Parathyroid adenoma (tissue), 2 donors: ENCODE measurements at regions not wholly inside any gene's neighbourhood (a gene's known extent, or its start where the extent isn't known, plus 50 kb on each side); places are given as distances from the start of the nearest gene placed in this dataset.

Source experiments
- H2AFZ ChIP-seq: fragments of 300-600 bp; sonication (generic); one replicate; pipeline ENCODE4 v1.7.0; 2017; ENCODE audit warnings: antibody characterized with exemption, mild to moderate bottlenecking
- H3K27ac ChIP-seq: fragments of 300-600 bp; sonication (generic); one replicate; pipeline ENCODE4 v1.7.0; 2017
- H3K27me3 ChIP-seq: fragments of 300-600 bp; sonication (generic); one replicate; pipeline ENCODE4 v1.7.0; 2017; ENCODE audit warnings: low read length; ENCODE audit not compliant: control insufficient read depth, insufficient read depth
- H3K36me3 ChIP-seq: fragments of 300-600 bp; sonication (generic); one replicate; pipeline ENCODE4 v1.7.0; 2017; ENCODE audit warnings: low read length; ENCODE audit not compliant: control insufficient read depth, insufficient read depth
- H3K4me1 ChIP-seq: fragments of 300-600 bp; sonication (generic); one replicate; pipeline ENCODE4 v1.7.0; 2017; ENCODE audit warnings: control low read depth
- H3K4me2 ChIP-seq: fragments of 300-600 bp; sonication (generic); one replicate; pipeline ENCODE4 v1.7.0; 2017; ENCODE audit warnings: low read length
- H3K4me3 ChIP-seq: fragments of 300-600 bp; sonication (generic); one replicate; pipeline ENCODE4 v1.7.0; 2017; ENCODE audit warnings: low read depth, low read length
- H3K79me2 ChIP-seq: fragments of 300-600 bp; sonication (generic); one replicate; pipeline ENCODE4 v1.7.0; 2017; ENCODE audit warnings: control low read depth
- H3K9ac ChIP-seq: fragments of 300-600 bp; sonication (generic); one replicate; pipeline ENCODE4 v1.7.0; 2017; ENCODE audit warnings: mild to moderate bottlenecking
- H3K9me3 ChIP-seq: fragments of 300-600 bp; sonication (generic); one replicate; pipeline ENCODE4 v1.7.0; 2017; ENCODE audit warnings: low read length; ENCODE audit not compliant: control insufficient read depth
- TF ChIP-seq, protein P1 (sequence below): fragments of 300-600 bp; sonication (generic); IDR thresholded peaks from one replicate; pipeline ENCODE4 v1.7.0; 2017; ENCODE audit warnings: antibody characterized with exemption, mild to moderate bottlenecking
- donor health status: primary hyperparathyroidism.

GRCh38 chr2:172273910-172274571 lies 153.3 kb upstream of the ITGA6 start:
- TF ChIP-seq, protein P1, sequence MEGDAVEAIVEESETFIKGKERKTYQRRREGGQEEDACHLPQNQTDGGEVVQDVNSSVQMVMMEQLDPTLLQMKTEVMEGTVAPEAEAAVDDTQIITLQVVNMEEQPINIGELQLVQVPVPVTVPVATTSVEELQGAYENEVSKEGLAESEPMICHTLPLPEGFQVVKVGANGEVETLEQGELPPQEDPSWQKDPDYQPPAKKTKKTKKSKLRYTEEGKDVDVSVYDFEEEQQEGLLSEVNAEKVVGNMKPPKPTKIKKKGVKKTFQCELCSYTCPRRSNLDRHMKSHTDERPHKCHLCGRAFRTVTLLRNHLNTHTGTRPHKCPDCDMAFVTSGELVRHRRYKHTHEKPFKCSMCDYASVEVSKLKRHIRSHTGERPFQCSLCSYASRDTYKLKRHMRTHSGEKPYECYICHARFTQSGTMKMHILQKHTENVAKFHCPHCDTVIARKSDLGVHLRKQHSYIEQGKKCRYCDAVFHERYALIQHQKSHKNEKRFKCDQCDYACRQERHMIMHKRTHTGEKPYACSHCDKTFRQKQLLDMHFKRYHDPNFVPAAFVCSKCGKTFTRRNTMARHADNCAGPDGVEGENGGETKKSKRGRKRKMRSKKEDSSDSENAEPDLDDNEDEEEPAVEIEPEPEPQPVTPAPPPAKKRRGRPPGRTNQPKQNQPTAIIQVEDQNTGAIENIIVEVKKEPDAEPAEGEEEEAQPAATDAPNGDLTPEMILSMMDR = no peak

GRCh38 chr2:172275239-172275638 lies 152.1 kb upstream of the ITGA6 start:
- Histone ChIP-seq H3K4me2 (no peak overlapping the region), H3K79me2 (no peaks in the 10 kb centered on the region), H3K4me1 (no peaks in the 10 kb centered on the region), H3K4me3 (no peak overlapping the region), H3K9ac (no peak overlapping the region), H3K27me3 (no peaks in the 10 kb centered on the region), H3K36me3 (no peaks in the 10 kb centered on the region), H2AFZ (no peak overlapping the region), H3K9me3 (no peaks in the 10 kb centered on the region), H3K27ac (no peak overlapping the region)
- TF ChIP-seq, protein P1 = no peak

More at GRCh38 chr2:172273910-172274571, 153.3 kb upstream of the ITGA6 start:
- Histone ChIP-seq H3K27me3 (no peaks in the 10 kb centered on the region), H3K4me1 (no peaks in the 10 kb centered on the region), H3K4me2 (no peak overlapping the region), H2AFZ (no peak overlapping the region), H3K79me2 (no peaks in the 10 kb centered on the region), H3K4me3 (no peak overlapping the region), H3K9ac (no peak overlapping the region), H3K27ac (no peak overlapping the region), H3K9me3 (no peaks in the 10 kb centered on the region), H3K36me3 (no peaks in the 10 kb centered on the region)

- Histone ChIP-seq H3K27ac (no peak overlapping the region), H3K9ac (no peak overlapping the region), H3K4me2 (no peak overlapping the region), H3K4me1 (no peaks in the 10 kb centered on the region), H3K9me3 (no peaks in the 10 kb centered on the region), H3K79me2 (no peaks in the 10 kb centered on the region), H3K4me3 (no peak overlapping the region), H3K36me3 (no peaks in the 10 kb centered on the region), H2AFZ (no peak overlapping the region), H3K27me3 (no peaks in the 10 kb centered on the region)
- TF ChIP-seq, protein P1 = no peak
Measured at GRCh38 chr2:172276961-172277360, 150.4 kb upstream of the ITGA6 start.

GRCh38 chr2:172278667-172279066 lies 148.7 kb upstream of the ITGA6 start:
- no peak overlapping the region for H3K27ac ChIP-seq
- no peak overlapping the region for H3K4me3 ChIP-seq
- H2AFZ ChIP-seq = no peak overlapping the region
- no peak overlapping the region for H3K4me2 ChIP-seq
- TF ChIP-seq, protein P1 = no peak
- no peaks in the 10 kb centered on the region for H3K9me3 ChIP-seq
- no peaks in the 10 kb centered on the region for H3K79me2 ChIP-seq
- H3K9ac ChIP-seq = no peak overlapping the region
- no peaks in the 10 kb centered on the region for H3K36me3 ChIP-seq
- no peaks in the 10 kb centered on the region for H3K4me1 ChIP-seq
- no peaks in the 10 kb centered on the region for H3K27me3 ChIP-seq

DNA sequence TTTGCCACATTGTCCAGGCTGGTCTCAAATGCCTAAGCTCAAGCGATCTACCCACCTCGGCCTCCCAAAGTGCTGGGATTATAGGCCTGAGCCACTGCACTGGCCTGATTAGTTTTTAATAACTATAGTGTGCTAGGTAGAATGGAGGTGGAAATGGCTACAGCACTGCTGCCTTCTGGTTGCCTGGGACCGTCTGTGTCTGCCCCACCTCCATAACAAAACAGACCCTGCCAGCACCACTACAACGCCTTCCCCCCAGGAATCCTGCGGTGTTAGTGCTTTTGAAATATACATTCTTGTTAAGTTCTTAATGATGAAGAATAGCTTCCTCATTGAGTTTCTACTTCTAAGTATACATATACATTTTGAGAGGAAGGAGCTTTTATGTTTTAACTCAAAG lies 148.2 kb upstream of the ITGA6 start:
- no peaks in the 10 kb centered on the region for H3K79me2 ChIP-seq
- TF ChIP-seq, protein P1 = no peak
- H3K27me3 ChIP-seq = no peaks in the 10 kb centered on the region
- no peak overlapping the region for H2AFZ ChIP-seq
- no peaks in the 10 kb centered on the region for H3K36me3 ChIP-seq
- H3K9ac ChIP-seq = no peak overlapping the region
- H3K27ac ChIP-seq = no peak overlapping the region
- no peaks in the 10 kb centered on the region for H3K9me3 ChIP-seq
- H3K4me3 ChIP-seq = no peak overlapping the region
- no peaks in the 10 kb centered on the region for H3K4me1 ChIP-seq
- no peak overlapping the region for H3K4me2 ChIP-seq
